Ovary (tissue), 3 donors: ENCODE measurements at regions not wholly inside any gene's neighbourhood (a gene's known extent, or its start where the extent isn't known, plus 50 kb on each side); places are given as distances from the start of the nearest gene placed in this dataset.

Source experiments
- CTCF ChIP-seq, 3 donors: fragments of 450-650 bp in 2 of 3; fragments of 200-600 bp in 1 of 3; IDR thresholded peaks; one replicate each; pipeline versions ENCODE4 v1.5.1 to v1.8.0; 2016 to 2022; ENCODE audit warnings: antibody characterized with exemption in 3 of 3, mild to moderate bottlenecking in 1 of 3
- POLR2A ChIP-seq: fragments of 450-650 bp; IDR thresholded peaks from one replicate; pipeline ENCODE4 v1.6.1; 2017; ENCODE audit warnings: antibody characterized with exemption, mild to moderate bottlenecking, moderate library complexity
- donor health status: DM: no; HTN: no; CAD: no.

- TF ChIP-seq CTCF (IDR thresholded peaks at IDR 0.05) (no peak), POLR2A (no peak)
Measured at GRCh38 chr3:167084545-167084944, 295.6 kb downstream of the ZBBX start.
